ENCODE measurements at regions not wholly inside any gene's neighbourhood (a gene's known extent, or its start where the extent isn't known, plus 50 kb on each side); places are given as distances from the start of the nearest gene placed in this dataset.
"Not testable (repeated sequence)": the region's sequence is repeated elsewhere in the genome, so short reads cannot be mapped to it uniquely, and the experiment has no call there.

DNA sequence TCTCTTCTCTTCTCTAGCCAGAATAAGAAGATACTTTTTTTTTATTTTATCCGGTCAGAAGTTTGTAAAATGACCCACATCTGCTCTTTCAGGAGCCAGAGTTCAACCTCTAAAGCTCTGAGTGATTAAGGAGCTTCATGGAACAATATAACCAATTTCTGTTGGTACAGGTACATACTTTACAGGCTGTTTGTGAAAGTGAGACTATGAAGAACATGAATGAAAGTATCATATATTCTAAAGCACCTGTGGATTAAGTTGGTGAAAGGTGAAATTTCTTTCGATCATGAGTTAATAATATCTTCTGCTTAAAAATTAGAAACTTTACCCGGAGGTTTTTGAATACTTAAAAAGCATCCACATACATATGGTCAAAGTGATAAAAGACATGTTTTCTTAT is 65.2 kb downstream of the DMRT2 start:
- no peak for DNase-seq

GRCh38 chr9:1117439-1117838 is 67.3 kb downstream of the DMRT2 start:
- no peak for DNase-seq

- DNase-seq = no peak
These were observed 70.5 kb downstream of the DMRT2 start for GRCh38 chr9:1120500-1121165.

GRCh38 chr9:1125741-1126140 is 75.6 kb downstream of the DMRT2 start:
- no peak for DNase-seq

DNA sequence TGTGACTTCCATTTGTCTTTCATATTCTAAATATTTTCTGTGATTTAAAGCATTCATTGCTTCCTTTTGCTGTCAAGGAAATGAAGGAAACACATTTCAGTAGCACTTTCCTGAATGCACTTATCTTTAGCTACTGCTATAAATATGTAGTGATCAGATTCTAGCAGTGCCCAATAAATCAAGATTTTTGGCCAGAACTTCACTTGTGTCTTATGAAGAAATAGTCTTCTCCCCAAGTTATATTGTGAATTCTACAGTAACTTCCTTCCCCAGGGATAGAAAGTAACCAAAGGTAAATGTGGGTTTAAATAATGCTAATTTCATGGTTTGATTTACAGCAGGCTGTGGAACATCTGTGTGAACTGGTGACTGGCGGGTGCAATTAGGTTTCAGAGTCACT is 77.9 kb downstream of the DMRT2 start:
- DNase-seq = no peak

- DNase-seq = no peak
These were observed 79.2 kb downstream of the DMRT2 start for GRCh38 chr9:1129382-1129781.

GRCh38 chr9:1140057-1140456 is 89.9 kb downstream of the DMRT2 start:
- no peak for DNase-seq

- DNase-seq = no peak
These were observed 101.5 kb downstream of the DMRT2 start for GRCh38 chr9:1151691-1152090.

- no peak for DNase-seq
These were observed 102.0 kb downstream of the DMRT2 start for GRCh38 chr9:1152171-1152570.

DNA sequence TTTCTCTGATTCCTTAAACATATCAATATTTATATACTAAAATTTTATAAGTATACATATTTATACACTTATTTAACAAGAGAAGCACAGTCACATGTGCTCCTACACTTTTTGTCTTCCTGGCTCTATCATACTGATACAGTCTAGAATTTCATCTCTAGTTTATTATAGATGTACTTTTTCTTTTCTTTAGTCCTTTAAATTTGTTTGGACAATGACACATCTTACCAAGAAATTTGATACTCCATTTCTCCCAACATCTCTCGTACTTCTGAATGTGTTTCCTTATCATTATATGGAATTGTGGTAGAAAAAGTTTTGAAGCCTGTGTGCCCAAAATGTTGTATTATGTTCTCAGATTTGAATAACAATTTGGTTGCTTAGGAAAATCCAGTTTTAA is 104.6 kb downstream of the DMRT2 start:
- no peak for DNase-seq

- no peak for DNase-seq
These were observed 105.4 kb downstream of the DMRT2 start for GRCh38 chr9:1155602-1156001.

- DNase-seq = no peak
These were observed 106.8 kb downstream of the DMRT2 start for GRCh38 chr9:1156794-1157550.

DNA sequence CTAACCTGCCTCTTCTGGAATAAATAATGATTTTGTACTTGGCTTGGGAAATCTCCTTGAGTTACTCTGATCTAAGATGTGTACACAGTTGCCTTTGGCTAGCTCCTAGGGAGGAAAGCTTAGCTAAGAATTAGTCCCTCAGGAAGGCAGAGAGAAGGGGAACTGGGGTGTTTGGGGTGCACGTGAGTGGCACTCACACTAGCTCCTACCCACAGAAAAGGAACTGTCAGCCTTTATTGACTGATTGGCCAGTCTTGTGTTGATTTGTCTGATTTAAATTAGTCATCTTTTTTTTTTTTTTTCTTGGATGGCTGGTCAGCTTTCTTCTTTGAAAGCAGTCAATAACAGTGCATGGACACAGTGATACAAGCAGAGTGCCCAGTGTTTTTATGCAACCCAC is 107.7 kb downstream of the DMRT2 start:
- DNase-seq = no peak

DNA sequence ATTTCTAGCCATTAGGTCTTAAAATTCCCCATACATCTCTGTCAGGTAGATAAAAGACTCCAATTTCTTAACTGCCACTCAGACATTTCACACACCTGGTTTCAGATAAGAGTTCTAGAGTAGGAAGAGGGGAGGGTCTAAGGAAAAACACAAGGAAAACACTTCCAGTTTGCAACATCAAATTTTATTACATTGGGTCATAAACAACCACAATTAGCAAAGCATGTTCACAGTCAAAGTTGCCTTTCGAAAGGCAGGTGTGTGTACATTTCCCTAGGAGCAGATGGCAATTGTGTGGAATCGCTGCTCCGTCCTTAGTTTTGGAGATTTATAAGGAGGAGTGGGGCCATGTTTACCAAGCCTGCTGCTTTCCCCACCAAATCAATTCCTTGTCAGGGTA is 120.8 kb downstream of the DMRT2 start:
- no peak for DNase-seq

- DNase-seq = no peak
These were observed 121.4 kb downstream of the DMRT2 start for GRCh38 chr9:1171546-1171945.

- no peak for DNase-seq
These were observed 123.1 kb downstream of the DMRT2 start for GRCh38 chr9:1173211-1173610.

- DNase-seq = no peak
These were observed 123.8 kb downstream of the DMRT2 start for GRCh38 chr9:1173993-1174392.

GRCh38 chr9:1179366-1179765 is 129.2 kb downstream of the DMRT2 start:
- no peak for DNase-seq

DNA sequence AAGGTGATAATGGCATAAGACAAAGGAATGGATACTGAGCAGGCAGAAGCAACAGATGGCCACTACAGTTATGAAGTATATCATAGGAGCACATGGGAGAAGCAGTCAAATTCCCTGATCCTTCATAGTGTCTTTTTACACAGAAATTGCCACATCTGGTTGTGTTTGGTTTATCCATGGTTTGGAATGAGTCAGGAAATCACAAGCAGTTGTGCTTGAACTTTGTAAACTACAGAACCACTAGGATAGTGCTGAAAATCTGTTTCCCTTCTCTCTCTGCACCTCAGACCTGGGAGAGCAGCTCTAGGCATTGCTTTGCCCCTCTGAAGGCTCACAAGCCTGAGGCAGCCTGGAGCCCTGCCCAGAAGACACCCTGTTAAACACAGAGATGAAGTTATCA is 134.0 kb downstream of the DMRT2 start:
- no peak for DNase-seq

- not testable (repeated sequence) for DNase-seq
These were observed 137.0 kb downstream of the DMRT2 start for GRCh38 chr9:1187137-1187536.

DNA sequence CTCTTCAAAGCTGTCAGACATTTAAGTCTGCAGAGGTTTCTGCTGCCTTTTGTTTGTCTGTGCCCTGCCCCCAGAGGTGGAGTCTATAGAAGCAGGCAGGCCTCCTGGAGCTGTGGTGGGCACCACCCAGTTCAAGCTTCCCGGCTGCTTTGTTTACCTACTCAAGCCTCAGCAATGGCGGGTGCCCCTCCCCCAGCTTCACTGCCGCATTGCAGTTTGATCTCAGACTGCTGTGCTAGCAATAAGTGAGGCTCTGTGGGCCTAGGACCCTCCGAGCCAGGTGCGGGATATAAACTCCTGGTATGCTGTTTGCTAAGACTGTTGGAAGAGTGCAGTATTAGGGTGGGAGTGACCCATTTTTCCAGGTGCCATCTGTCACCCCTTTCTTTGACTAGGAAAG is 145.5 kb downstream of the DMRT2 start:
- not testable (repeated sequence) for DNase-seq

GRCh38 chr9:1198085-1198484 is 147.9 kb downstream of the DMRT2 start:
- no peak for DNase-seq

- no peak for DNase-seq
These were observed 150.7 kb downstream of the DMRT2 start for GRCh38 chr9:1200847-1201251.

- no peak for DNase-seq
These were observed 151.1 kb downstream of the DMRT2 start for GRCh38 chr9:1201262-1201661.

- DNase-seq = no peak
These were observed 151.7 kb downstream of the DMRT2 start for GRCh38 chr9:1201901-1202300.
